ENCODE measurements at regions not wholly inside any gene's neighbourhood (a gene's known extent, or its start where the extent isn't known, plus 50 kb on each side); places are given as distances from the start of the nearest gene placed in this dataset.
"Not testable (repeated sequence)": the region's sequence is repeated elsewhere in the genome, so short reads cannot be mapped to it uniquely, and the experiment has no call there.

DNA sequence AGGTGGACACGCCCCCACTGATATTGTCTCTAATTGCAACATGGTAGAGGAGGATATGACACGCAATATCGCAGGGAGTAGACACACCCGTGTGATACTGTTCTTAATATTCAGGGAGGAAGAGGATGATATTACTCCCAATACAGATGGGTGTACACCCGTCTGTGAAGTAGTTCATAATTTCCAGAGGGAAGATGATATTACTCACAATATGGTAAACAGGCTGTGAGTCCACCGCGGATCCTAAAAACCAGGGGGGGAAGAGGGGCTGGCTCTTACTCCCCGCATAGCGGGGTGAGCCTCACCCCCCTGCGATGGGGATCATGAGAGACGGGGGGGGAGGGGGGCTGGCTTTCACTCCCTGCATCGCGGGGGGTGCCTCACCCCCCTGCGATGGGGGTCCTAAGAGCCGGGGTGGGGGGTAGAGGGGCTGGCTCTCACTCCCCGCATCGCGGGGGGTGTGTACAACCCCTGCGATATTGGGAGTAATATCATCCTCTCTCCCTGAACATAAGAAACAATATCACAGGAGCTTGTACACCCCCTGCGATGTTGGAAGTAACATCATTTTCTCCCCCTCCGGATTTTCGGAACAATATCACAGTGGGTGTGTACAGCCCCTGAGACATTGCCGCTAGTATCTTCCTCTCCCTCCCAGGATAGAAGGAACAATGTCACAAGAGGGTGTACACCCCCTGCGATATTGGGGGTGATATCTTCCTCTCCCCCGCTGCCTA, 52.2 kb upstream of the FRG2C start:
- DNase-seq = not testable (repeated sequence)
